GM12878 (cell line): ENCODE measurements at regions not wholly inside any gene's neighbourhood (a gene's known extent, or its start where the extent isn't known, plus 50 kb on each side); places are given as distances from the start of the nearest gene placed in this dataset.

Experiments
- ATAC-seq: fragments of 200-7000 bp; cut with Tn5 transposase; 3 replicates; pipeline ENCODE4 v1.9.1; 2020; ENCODE audit warnings: mild to moderate bottlenecking, moderate library complexity
- BruUV-seq: library from RNA; stranded (reverse); fragments of 400-500 nt; replicated peaks from 2 replicates; lab custom pipeline; 2021; lab: Mats Ljungman, UMichigan
- CTCF ChIA-PET: fragments of 300-600 bp; sonication (Branson Sonifier 250); formaldehyde crosslinking; extraction: SDS; loops from one replicate; lab custom pipeline; 2021; ENCODE audit warnings: inconsistent platforms; lab: Yijun Ruan, JAX
- POLR2A ChIA-PET: fragments of 350-600 bp; formaldehyde crosslinking; extraction: SDS; loops from one replicate; lab custom pipeline; 2021; ENCODE audit warnings: inconsistent platforms; lab: Charles Lee
- RAD21 ChIA-PET: fragments of 300-600 bp; sonication (Branson Sonifier 250); formaldehyde crosslinking; loops from one replicate; lab custom pipeline; 2023; ENCODE audit warnings: antibody characterized with exemption; ENCODE audit not compliant: unreplicated experiment; lab: Charles Lee
- SMC1A ChIA-PET: fragments of 300-600 bp; sonication (Branson Sonifier 250); formaldehyde crosslinking; loops from one replicate; lab custom pipeline; 2023; ENCODE audit not compliant: unreplicated experiment, uncharacterized antibody; lab: Charles Lee
- DNase-seq: peaks from one replicate; pipeline ENCODE4 v3.0.0-alpha.2; 2011; ENCODE audit warnings: low read depth, low spot score
- FAIRE-seq: peaks from 3 replicates; lab custom pipeline; 2011; peaks lifted over from hg19 to GRCh38; lab: Jason Lieb, UNC
- H2AFZ ChIP-seq: 2 replicates; pipeline ENCODE4 v1.6.0; 2011; ENCODE audit warnings: low read depth, low read length, control low read depth; ENCODE audit not compliant: control insufficient read depth
- H3K27ac ChIP-seq: 2 replicates; pipeline ENCODE4 v1.5.1; 2011; ENCODE audit warnings: control low read depth; ENCODE audit not compliant: control insufficient read depth, insufficient read depth
- H3K27me3 ChIP-seq, 2 experiments: replicated peaks in 1 of 2; 2 replicates each; pipeline versions ENCODE4 v1.6.0 to v1.6.1; 2011; ENCODE audit warnings: low read length in 1 of 2; ENCODE audit not compliant: control insufficient read depth in 2 of 2, insufficient read depth in 2 of 2
- H3K36me3 ChIP-seq, 2 experiments: 2 replicates each; pipeline ENCODE4 v1.5.1; 2011; ENCODE audit warnings: low read length in 1 of 2; ENCODE audit not compliant: control insufficient read depth in 2 of 2, insufficient read depth in 2 of 2
- H3K4me1 ChIP-seq: 2 replicates; pipeline ENCODE4 v1.6.1; 2011; ENCODE audit warnings: mild to moderate bottlenecking, low read length, moderate library complexity, mixed read lengths; ENCODE audit not compliant: control insufficient read depth, insufficient read depth
- H3K4me2 ChIP-seq: 2 replicates; pipeline ENCODE4 v1.6.0; 2011; ENCODE audit warnings: control low read depth; ENCODE audit not compliant: control insufficient read depth, insufficient read depth
- H3K4me3 ChIP-seq: fragments of 200-600 bp; sonication (generic); 2 replicates; pipeline ENCODE4 v1.5.1; 2016
- H3K79me2 ChIP-seq: 2 replicates; pipeline ENCODE4 v1.6.0; 2011; ENCODE audit warnings: low read length; ENCODE audit not compliant: control insufficient read depth, insufficient read depth
- H3K9ac ChIP-seq: 2 replicates; pipeline ENCODE4 v1.8.0; 2011; ENCODE audit warnings: low read length, control low read depth, mixed read lengths; ENCODE audit not compliant: control insufficient read depth, insufficient read depth
- H3K9me3 ChIP-seq: replicated peaks from 3 replicates; pipeline ENCODE4 v1.5.1; 2011; ENCODE audit warnings: mild to moderate bottlenecking, low read length; ENCODE audit not compliant: control insufficient read depth, insufficient read depth
- H4K20me1 ChIP-seq: 2 replicates; pipeline ENCODE4 v1.6.0; 2011; ENCODE audit not compliant: control insufficient read depth, insufficient read depth
- BHLHE40 ChIP-seq, 2 experiments: fragments of 450-650 bp in 1 of 2; IDR thresholded peaks; 2 replicates each; pipeline ENCODE4 v1.6.1; 2011 to 2017; ENCODE audit warnings: low read depth in 2 of 2, borderline replicate concordance in 1 of 2, improper control_type of control experiment in 1 of 2, low read length in 1 of 2, mild to moderate bottlenecking in 1 of 2
- BRCA1 ChIP-seq: IDR thresholded peaks from 2 replicates; pipeline ENCODE4 v1.6.1; 2011; ENCODE audit warnings: low read depth, low read length, improper control_type of control experiment
- CHD2 ChIP-seq: IDR thresholded peaks from 2 replicates; pipeline ENCODE4 v1.6.1; 2011; ENCODE audit warnings: low read depth, low read length, improper control_type of control experiment, borderline replicate concordance
- CREB1 ChIP-seq: IDR thresholded peaks from 2 replicates; pipeline ENCODE4 v1.6.1; 2012; ENCODE audit warnings: low read depth, mild to moderate bottlenecking, inconsistent platforms
- EZH2 ChIP-seq: IDR thresholded peaks from 2 replicates; pipeline ENCODE4 v1.6.1; 2012; ENCODE audit warnings: low read depth, mild to moderate bottlenecking, control low read depth, inconsistent platforms, low read length, borderline replicate concordance; ENCODE audit not compliant: control insufficient read depth
- HDAC6 ChIP-seq: fragments of 200-600 bp; sonication (generic); IDR thresholded peaks from one replicate; pipeline ENCODE4 v1.8.0; 2017; ENCODE audit warnings: antibody characterized with exemption; ENCODE audit not compliant: unreplicated experiment
- JUNB ChIP-seq: IDR thresholded peaks from 2 replicates; pipeline ENCODE4 v1.6.1; 2016; ENCODE audit warnings: antibody characterized with exemption, mild to moderate bottlenecking
- KAT2A ChIP-seq: conservative IDR thresholded peaks from 2 replicates; pipeline ENCODE4 v1.6.1; 2011; ENCODE audit warnings: low read depth, low read length; ENCODE audit not compliant: control insufficient read depth
- MYB ChIP-seq: fragments of 150-350 bp; IDR thresholded peaks from 2 replicates; pipeline ENCODE4 v1.6.1; 2014; ENCODE audit warnings: mild to moderate bottlenecking, low read depth, low read length, borderline replicate concordance
- NFIC ChIP-seq: IDR thresholded peaks from 2 replicates; pipeline ENCODE4 v1.6.1; 2012; ENCODE audit warnings: low read depth, mild to moderate bottlenecking, inconsistent platforms, low read length, moderate library complexity
- NR2F1 ChIP-seq: fragments of 450-650 bp; conservative IDR thresholded peaks from 2 replicates; pipeline ENCODE4 v1.6.1; 2017; ENCODE audit warnings: mild to moderate bottlenecking
- RCOR1 ChIP-seq: conservative IDR thresholded peaks from 2 replicates; pipeline ENCODE4 v1.6.1; 2012; ENCODE audit warnings: low read depth, low read length, improper control_type of control experiment
- SREBF1 ChIP-seq: IDR thresholded peaks from 2 replicates; pipeline ENCODE4 v1.6.1; 2012; ENCODE audit warnings: mild to moderate bottlenecking, low read length
- TAF1 ChIP-seq: IDR thresholded peaks from 2 replicates; pipeline ENCODE4 v1.6.1; 2011; ENCODE audit warnings: mild to moderate bottlenecking, low read depth, low read length, borderline replicate concordance
- TCF3 ChIP-seq: IDR thresholded peaks from 2 replicates; pipeline ENCODE4 v1.6.1; 2012; ENCODE audit warnings: low read depth, mild to moderate bottlenecking, low read length, borderline replicate concordance; ENCODE audit not compliant: insufficient read depth
- TCF7 ChIP-seq: IDR thresholded peaks from 2 replicates; pipeline ENCODE4 v1.6.1; 2014; ENCODE audit warnings: antibody characterized with exemption, borderline replicate concordance
- WGBS: methylation state at CpG from one replicate; pipeline ENCODE4 v1.1.6; 2016; ENCODE audit warnings: low lambda C conversion rate; ENCODE audit not compliant: insufficient replicate concordance, insufficient coverage; ENCODE audit errors: missing lambda C conversion rate; 5-methylcytosine and 5-hydroxymethylcytosine counted together
- in situ Hi-C: fragments of 300-500 bp; cut with MboI; formaldehyde crosslinking; loops from 9 replicates; pipeline ENCODE4 v1.14.3; 2018; ENCODE audit warnings: mixed read lengths
- intact Hi-C: fragments of 100-400 bp; cut with micrococcal nuclease; formaldehyde crosslinking; loops from one replicate; pipeline ENCODE4 v1.14.2; 2022; ENCODE audit not compliant: unreplicated experiment

DNA sequence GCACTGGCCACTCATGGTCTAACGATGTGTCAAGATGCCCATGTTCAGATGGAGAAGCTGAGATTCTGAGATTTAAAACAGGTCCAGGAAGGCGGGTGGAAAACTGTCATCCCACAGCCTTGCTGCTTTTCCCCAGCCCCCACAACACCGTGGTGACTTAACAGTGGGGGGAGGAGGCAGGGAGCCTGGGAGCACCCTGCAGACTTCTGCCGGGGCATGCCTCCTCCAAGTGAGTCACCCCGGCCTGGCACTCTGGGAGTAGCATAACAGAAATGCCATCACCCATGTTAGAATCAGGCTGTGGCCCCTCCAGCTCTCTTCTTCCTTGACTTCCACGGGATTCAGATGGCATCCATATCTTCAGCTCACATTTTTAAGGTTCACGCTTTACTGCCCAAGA, 164.8 kb downstream of the CBLN1 start:
- ATAC-seq (no peak), FAIRE-seq (no peak), DNase-seq (no peak)
- H3K4me1 ChIP-seq, result no peaks in the 10 kb centered on the region
- ChIA-PET POLR2A (no interaction called here), SMC1A (no interaction called here), CTCF (no interaction called here), RAD21 (no interaction called here)
- intact Hi-C loops, result no loop called here
- H3K27me3 ChIP-seq, result no peaks in the 10 kb centered on the region
- no TSS peak for BruUV-seq
- H3K36me3 ChIP-seq, result no peaks in the 10 kb centered on the region
- 6% methylated on average over 7 of the region's 7 CpGs for WGBS
- no peak for TF ChIP-seq JUNB
- TF ChIP-seq TAF1, result no peak
- TF ChIP-seq EZH2, result no peak
- no peak for TF ChIP-seq TCF7
- TF ChIP-seq BRCA1, result no peak
- TF ChIP-seq RCOR1, result no peak
- TF ChIP-seq CHD2, result no peak
- TF ChIP-seq TCF3, result no peak
- no peak for TF ChIP-seq MYB
- no peak for TF ChIP-seq BHLHE40 (IDR thresholded peaks at IDR 0.05; ENCODE audit: borderline replicate concordance in 1 of 2, low read depth in 2 of 2, low read length in 1 of 2)
- no peak for TF ChIP-seq NFIC
- TF ChIP-seq HDAC6, result no peak
- no peak for TF ChIP-seq CREB1
- no peak for TF ChIP-seq SREBF1
- TF ChIP-seq NR2F1, result no peak
- TF ChIP-seq KAT2A, result no peak
- H3K79me2 ChIP-seq, result no peaks in the 10 kb centered on the region
- H2AFZ ChIP-seq, result no peak overlapping the region
- H3K4me3 ChIP-seq, result no peak overlapping the region
- no peaks in the 10 kb centered on the region for H4K20me1 ChIP-seq
- H3K9me3 ChIP-seq, result no peaks in the 10 kb centered on the region
- no peak overlapping the region for H3K27ac ChIP-seq
- in situ Hi-C loops, result no loop called here
- no peak overlapping the region for H3K4me2 ChIP-seq
- H3K9ac ChIP-seq, result no peak overlapping the region
